ENCODE measurements at regions not wholly inside any gene's neighbourhood (a gene's known extent, or its start where the extent isn't known, plus 50 kb on each side); places are given as distances from the start of the nearest gene placed in this dataset.

- no peak for DNase-seq
Observed at GRCh38 chr3:73783811-73784210, 159.1 kb upstream of the PDZRN3 start.

- no peak for DNase-seq
Observed at GRCh38 chr3:73781541-73781940, 156.8 kb upstream of the PDZRN3 start.

GRCh38 chr3:73774645-73775044 lies 149.9 kb upstream of the PDZRN3 start:
- DNase-seq, result peak; percentile 44

GRCh38 chr3:73773233-73773632 lies 148.5 kb upstream of the PDZRN3 start:
- DNase-seq, result no peak

- DNase-seq, result no peak
Observed at GRCh38 chr3:73772076-73772886, 147.5 kb upstream of the PDZRN3 start.

- DNase-seq, result peak; percentile 39
Observed at GRCh38 chr3:73768524-73769308, 144.0 kb upstream of the PDZRN3 start.

GRCh38 chr3:73766599-73767381 lies 142.0 kb upstream of the PDZRN3 start:
- DNase-seq, result peak; percentile 62

GRCh38 chr3:73765878-73766545 lies 141.3 kb upstream of the PDZRN3 start:
- peak; percentile 67 for DNase-seq

GRCh38 chr3:73762855-73763254 lies 138.1 kb upstream of the PDZRN3 start:
- DNase-seq, result no peak

GRCh38 chr3:73759297-73759711 lies 134.6 kb upstream of the PDZRN3 start:
- DNase-seq, result no peak

- DNase-seq, result no peak
Observed at GRCh38 chr3:73757536-73757935, 132.8 kb upstream of the PDZRN3 start.

GRCh38 chr3:73753985-73754384 lies 129.2 kb upstream of the PDZRN3 start:
- DNase-seq, result no peak

GRCh38 chr3:73752338-73752737 lies 127.6 kb upstream of the PDZRN3 start:
- no peak for DNase-seq

- no peak for DNase-seq
Observed at GRCh38 chr3:73746623-73747022, 121.9 kb upstream of the PDZRN3 start.

GRCh38 chr3:73745526-73746191 lies 120.9 kb upstream of the PDZRN3 start:
- DNase-seq, result peak; percentile 41

- no peak for DNase-seq
Observed at GRCh38 chr3:73743551-73743950, 118.8 kb upstream of the PDZRN3 start.

- peak; percentile 66 for DNase-seq
Observed at GRCh38 chr3:73739791-73740453, 115.2 kb upstream of the PDZRN3 start.

- no peak for DNase-seq
Observed at GRCh38 chr3:73738711-73739110, 114.0 kb upstream of the PDZRN3 start.

- no peak for DNase-seq
Observed at GRCh38 chr3:73734211-73735089, 109.7 kb upstream of the PDZRN3 start.

GRCh38 chr3:73733746-73734145 lies 109.0 kb upstream of the PDZRN3 start:
- no peak for DNase-seq

All from fibroblast of skin of back (primary cell).